RWPE1 (cell line): ENCODE measurements at regions not wholly inside any gene's neighbourhood (a gene's known extent, or its start where the extent isn't known, plus 50 kb on each side); places are given as distances from the start of the nearest gene placed in this dataset.

ENCODE experiments used
- CTCF ChIA-PET: fragments of 350-600 bp; sonication (Branson Sonifier 250); formaldehyde crosslinking; extraction: SDS; loops from one replicate; lab custom pipeline; 2021; lab: Yijun Ruan, JAX
- POLR2A ChIA-PET: fragments of 400-600 bp; formaldehyde crosslinking; extraction: SDS; loops from one replicate; lab custom pipeline; 2020; ENCODE audit warnings: antibody characterized with exemption; ENCODE audit not compliant: low non-redundant PET; lab: Yijun Ruan, JAX
- DNase-seq: peaks from one replicate; pipeline ENCODE4 v3.0.0; 2012; ENCODE audit warnings: low spot score
- H3K27ac ChIP-seq: fragments of 450-650 bp; 2 replicates; pipeline ENCODE4 v1.5.1; 2017
- TF ChIP-seq, protein P1 (sequence below): fragments of 450-650 bp; conservative IDR thresholded peaks from 2 replicates; pipeline ENCODE4 v1.5.1; 2017; ENCODE audit warnings: low read depth, mild to moderate bottlenecking

DNA sequence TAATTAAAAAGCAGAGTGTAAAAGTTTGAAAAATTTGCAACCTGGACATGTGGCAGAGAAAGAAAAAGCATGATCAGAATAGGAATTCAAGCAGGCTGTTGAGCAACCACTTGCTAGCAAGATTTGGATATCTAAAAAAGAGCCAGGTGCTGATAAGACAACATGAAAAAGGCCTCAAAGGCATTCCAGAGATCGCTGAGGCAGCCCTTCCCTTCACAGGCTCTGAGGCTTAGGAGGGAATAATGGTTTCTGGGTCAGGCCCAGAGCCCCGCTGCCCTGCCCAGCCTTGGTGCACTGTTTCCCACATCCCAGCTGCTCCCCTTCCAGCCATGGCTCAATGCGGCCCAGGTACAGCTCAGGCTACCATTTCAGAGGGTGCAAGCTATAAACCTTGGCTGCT lies 64.1 kb upstream of the EEPD1 start:
- TF ChIP-seq, protein P1, sequence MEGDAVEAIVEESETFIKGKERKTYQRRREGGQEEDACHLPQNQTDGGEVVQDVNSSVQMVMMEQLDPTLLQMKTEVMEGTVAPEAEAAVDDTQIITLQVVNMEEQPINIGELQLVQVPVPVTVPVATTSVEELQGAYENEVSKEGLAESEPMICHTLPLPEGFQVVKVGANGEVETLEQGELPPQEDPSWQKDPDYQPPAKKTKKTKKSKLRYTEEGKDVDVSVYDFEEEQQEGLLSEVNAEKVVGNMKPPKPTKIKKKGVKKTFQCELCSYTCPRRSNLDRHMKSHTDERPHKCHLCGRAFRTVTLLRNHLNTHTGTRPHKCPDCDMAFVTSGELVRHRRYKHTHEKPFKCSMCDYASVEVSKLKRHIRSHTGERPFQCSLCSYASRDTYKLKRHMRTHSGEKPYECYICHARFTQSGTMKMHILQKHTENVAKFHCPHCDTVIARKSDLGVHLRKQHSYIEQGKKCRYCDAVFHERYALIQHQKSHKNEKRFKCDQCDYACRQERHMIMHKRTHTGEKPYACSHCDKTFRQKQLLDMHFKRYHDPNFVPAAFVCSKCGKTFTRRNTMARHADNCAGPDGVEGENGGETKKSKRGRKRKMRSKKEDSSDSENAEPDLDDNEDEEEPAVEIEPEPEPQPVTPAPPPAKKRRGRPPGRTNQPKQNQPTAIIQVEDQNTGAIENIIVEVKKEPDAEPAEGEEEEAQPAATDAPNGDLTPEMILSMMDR, result no peak
- ChIA-PET POLR2A (no interaction called here), CTCF (interaction anchor here (0.7 kb wide), 1 partner anchor 805 kb away, joined by 3 read pairs; no protein-coding TSS in a partner anchor)
- no peak overlapping the region for H3K27ac ChIP-seq
- no peak for DNase-seq

DNA sequence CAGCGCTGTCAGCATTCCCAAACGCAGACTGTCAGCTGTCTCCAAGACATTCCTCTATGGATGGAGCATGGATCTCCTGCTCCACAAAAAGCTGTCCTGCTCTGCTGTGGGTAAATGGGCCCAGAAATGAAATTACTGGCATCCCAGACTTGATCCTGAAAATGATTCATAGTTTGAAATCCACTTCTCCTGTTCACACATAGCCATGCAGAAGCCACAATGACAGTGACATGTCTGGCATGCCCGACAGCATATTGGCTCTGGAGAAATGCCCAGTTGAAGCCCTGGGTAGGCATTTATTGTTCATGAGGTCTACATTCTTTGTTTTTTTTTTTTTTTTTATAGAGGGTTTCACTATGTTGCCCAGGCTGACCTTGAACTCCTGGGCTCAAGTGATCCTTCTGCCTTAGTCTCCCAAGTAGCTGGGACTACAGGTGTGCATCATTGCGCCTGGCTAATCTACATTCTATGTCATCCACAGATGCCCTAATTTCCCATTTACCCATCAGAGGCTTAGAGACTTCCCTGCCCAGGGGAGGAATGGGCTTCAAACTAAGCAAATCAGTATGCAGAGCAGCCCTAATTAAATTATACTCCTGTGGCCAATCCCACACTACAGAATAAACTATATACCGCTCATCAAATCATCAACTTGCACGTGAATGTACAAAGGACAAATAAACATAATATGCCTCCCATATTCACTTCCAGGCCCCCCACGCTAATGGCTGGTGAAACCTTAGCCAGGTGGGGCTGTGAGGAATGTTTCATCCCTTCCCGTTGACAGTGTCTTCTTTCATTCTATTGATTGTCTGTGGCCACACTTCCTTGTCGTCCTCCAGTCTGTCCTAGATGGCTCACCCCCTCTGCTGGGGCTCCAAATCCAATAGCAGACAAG lies 61.8 kb upstream of the EEPD1 start:
- TF ChIP-seq, protein P1, result no peak
- POLR2A ChIA-PET, result no interaction called here
- no peak overlapping the region for H3K27ac ChIP-seq
- CTCF ChIA-PET, result interaction anchor here (0.6 kb wide), 1 partner anchor 479 kb away, joined by 3 read pairs; no protein-coding TSS in a partner anchor
- DNase-seq, result no peak

DNA sequence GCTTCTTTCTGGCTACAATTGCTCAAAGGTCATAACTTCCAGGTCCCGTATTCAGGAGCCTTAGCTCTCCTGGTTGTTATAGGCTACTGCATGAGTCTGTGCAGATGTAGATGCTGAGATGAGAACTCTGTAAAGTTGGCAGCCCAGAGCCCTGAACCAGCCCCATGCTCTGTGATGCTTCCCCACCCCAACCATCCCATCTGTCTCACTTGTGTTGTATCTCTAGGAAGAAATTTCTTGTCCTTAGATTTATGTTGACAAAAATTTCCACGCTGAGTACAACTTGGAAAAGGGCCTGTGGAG lies 61.2 kb upstream of the EEPD1 start:
- TF ChIP-seq, protein P1, result no peak
- ChIA-PET CTCF (no interaction called here), POLR2A (no interaction called here)
- H3K27ac ChIP-seq, result no peak overlapping the region
- no peak for DNase-seq

DNA sequence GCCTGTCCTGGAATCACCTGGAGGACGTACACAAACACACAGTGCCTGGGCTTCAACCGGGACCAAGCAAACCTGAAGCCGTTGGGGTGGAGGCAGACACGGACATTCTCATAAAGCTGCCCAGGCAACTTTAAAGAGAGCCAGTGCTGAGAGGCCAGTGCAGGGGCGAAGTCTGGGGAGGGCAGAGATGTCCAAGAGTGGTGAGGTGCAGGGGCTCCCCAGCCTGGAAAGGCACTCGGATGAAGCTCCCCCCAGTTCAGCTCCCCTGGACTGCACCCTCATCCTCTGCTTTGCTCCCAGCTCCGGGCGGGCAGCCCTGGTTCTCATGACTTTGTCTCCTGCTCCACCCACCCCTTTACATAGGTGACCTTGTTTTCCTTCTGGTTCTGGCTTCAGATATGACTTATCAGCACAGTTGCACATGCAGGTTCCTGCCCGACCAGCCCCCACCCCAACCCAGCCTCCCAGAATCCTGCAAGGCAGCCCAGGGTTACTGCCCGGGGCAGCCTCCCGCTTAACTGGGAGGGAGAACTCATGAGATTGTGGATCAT lies 60.8 kb upstream of the EEPD1 start:
- ChIA-PET POLR2A (no interaction called here), CTCF (no interaction called here)
- TF ChIP-seq, protein P1, result no peak
- no peak overlapping the region for H3K27ac ChIP-seq
- no peak for DNase-seq

DNA sequence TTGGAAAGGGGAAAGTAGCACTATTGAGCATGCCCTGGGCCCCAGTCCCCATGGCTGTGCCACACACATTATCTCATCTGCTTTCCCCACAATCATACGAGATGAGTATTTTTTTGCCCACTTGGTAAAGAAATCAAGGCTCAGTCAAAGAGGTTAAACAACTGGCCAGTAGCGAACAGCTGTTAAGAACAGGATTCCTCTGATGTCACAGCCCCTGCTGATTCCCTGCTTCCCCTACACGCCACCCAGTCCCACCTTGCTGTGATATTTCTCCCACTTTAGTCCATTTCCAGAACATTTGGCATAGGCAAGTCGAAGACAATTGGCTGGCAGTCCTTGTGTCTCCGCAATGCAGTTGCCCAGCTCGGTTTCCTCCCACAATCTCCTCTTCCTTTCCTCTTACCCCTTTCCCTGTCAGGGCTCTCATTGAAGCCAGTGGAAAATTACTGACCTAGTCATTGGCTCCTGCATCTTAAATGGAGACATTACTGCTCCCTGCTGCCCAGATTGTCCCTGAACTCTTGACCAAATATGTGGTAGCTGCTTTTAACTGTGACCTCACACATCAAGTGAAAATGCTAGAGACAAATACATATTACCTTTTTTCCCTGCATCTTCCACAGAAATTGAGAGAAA lies 56.5 kb upstream of the EEPD1 start:
- ChIA-PET CTCF (no interaction called here), POLR2A (no interaction called here)
- DNase-seq, result no peak
- H3K27ac ChIP-seq, result no peak overlapping the region
- TF ChIP-seq, protein P1, result no peak

DNA sequence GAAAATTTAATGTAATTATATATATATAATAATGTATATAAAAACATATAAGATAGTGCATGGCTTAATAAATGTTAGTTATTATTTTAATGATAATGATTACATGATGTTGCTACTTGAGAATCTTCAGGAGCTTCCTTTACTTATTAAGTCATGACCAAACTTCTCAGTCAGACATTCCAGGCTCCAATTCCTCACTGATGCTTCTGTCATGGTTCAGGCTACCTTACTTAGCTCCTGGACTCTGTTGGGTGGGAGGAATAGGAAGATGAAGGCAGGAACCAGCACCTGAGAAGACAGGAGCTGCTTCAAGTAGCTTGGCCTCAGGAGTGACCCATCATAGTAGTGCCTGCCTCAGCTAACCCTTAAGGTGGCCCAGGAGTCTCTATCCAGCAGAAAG lies 55.0 kb upstream of the EEPD1 start:
- POLR2A ChIA-PET, result no interaction called here

More for the DNA sequence above, 55.0 kb upstream of the EEPD1 start:
- no peak overlapping the region for H3K27ac ChIP-seq
- no peak for DNase-seq
- CTCF ChIA-PET, result interaction anchor here (0.7 kb wide), 1 partner anchor 181 kb away, joined by 3 read pairs; no protein-coding TSS in a partner anchor
- TF ChIP-seq, protein P1, result no peak
